Neural progenitor cell (in vitro differentiated cells): ENCODE measurements at regions not wholly inside any gene's neighbourhood (a gene's known extent, or its start where the extent isn't known, plus 50 kb on each side); places are given as distances from the start of the nearest gene placed in this dataset.

Experiments used
- DNase-seq: peaks from one replicate; pipeline ENCODE4 v3.0.0-alpha.2; 2016; ENCODE audit warnings: low spot score
- H2AFZ ChIP-seq: fragments of 200-600 bp; sonication (generic); replicated peaks from 2 replicates; pipeline ENCODE4 v1.6.1; 2016; ENCODE audit warnings: antibody characterized with exemption
- H3F3A ChIP-seq: fragments of 200-600 bp; sonication (generic); 2 replicates; pipeline ENCODE4 v1.6.1; 2016; ENCODE audit warnings: antibody characterized with exemption, low read depth
- H3K27ac ChIP-seq: fragments of 200-600 bp; sonication (generic); 2 replicates; pipeline ENCODE4 v1.5.1; 2016; ENCODE audit warnings: mild to moderate bottlenecking
- H3K27me3 ChIP-seq: fragments of 200-600 bp; sonication (generic); 2 replicates; pipeline ENCODE4 v1.6.1; 2016; ENCODE audit warnings: mild to moderate bottlenecking, moderate library complexity
- H3K36me3 ChIP-seq: fragments of 200-600 bp; sonication (generic); 2 replicates; pipeline ENCODE4 v1.5.1; 2016
- H3K4me1 ChIP-seq: fragments of 200-600 bp; sonication (generic); 2 replicates; pipeline ENCODE4 v1.6.1; 2016; ENCODE audit warnings: mixed run types
- H3K4me2 ChIP-seq: fragments of 200-600 bp; sonication (generic); 2 replicates; pipeline ENCODE4 v1.6.1; 2016
- H3K4me3 ChIP-seq: fragments of 200-600 bp; sonication (generic); 2 replicates; pipeline ENCODE4 v1.5.1; 2016
- H3K79me2 ChIP-seq: fragments of 200-600 bp; sonication (generic); 2 replicates; pipeline ENCODE4 v1.6.1; 2016; ENCODE audit warnings: low read depth
- H3K9ac ChIP-seq: fragments of 200-600 bp; sonication (generic); 2 replicates; pipeline ENCODE4 v1.6.1; 2016
- H3K9me3 ChIP-seq: fragments of 200-600 bp; sonication (generic); 2 replicates; pipeline ENCODE4 v1.5.1; 2016; ENCODE audit warnings: low read depth
- H4K20me1 ChIP-seq: fragments of 200-600 bp; sonication (generic); 2 replicates; pipeline ENCODE4 v1.6.1; 2016; ENCODE audit warnings: low read depth
- H3K27ac Mint-ChIP-seq: 3 replicates; pipeline ENCODE4 v1.8.0; 2021; ENCODE audit warnings: mixed read lengths
- H3K27me3 Mint-ChIP-seq: 2 replicates; pipeline ENCODE4 v1.8.0; 2022; ENCODE audit warnings: low read depth, mild to moderate bottlenecking, inconsistent platforms, moderate library complexity, mixed read lengths; ENCODE audit not compliant: insufficient read depth
- H3K36me3 Mint-ChIP-seq: 3 replicates; pipeline ENCODE4 v1.8.0; 2021; ENCODE audit warnings: mixed read lengths
- H3K4me1 Mint-ChIP-seq: 3 replicates; pipeline ENCODE4 v1.8.0; 2021; ENCODE audit warnings: mixed read lengths
- H3K4me3 Mint-ChIP-seq: 3 replicates; pipeline ENCODE4 v1.8.0; 2021; ENCODE audit warnings: mild to moderate bottlenecking, moderate library complexity, mixed read lengths
- H3K9me3 Mint-ChIP-seq: 3 replicates; pipeline ENCODE4 v1.8.0; 2020; ENCODE audit warnings: mixed read lengths
- CTCF ChIP-seq: fragments of 200-600 bp; sonication (generic); IDR thresholded peaks from 2 replicates; pipeline ENCODE4 v1.5.1; 2017; ENCODE audit warnings: antibody characterized with exemption, mild to moderate bottlenecking
- EZH2 ChIP-seq: fragments of 200-600 bp; sonication (generic); IDR thresholded peaks from 2 replicates; pipeline ENCODE4 v1.6.1; 2017; ENCODE audit warnings: antibody characterized with exemption, mild to moderate bottlenecking, moderate library complexity
- EZH2phosphoT487 ChIP-seq: fragments of 200-600 bp; sonication (generic); IDR thresholded peaks from 2 replicates; pipeline ENCODE4 v1.6.1; 2017; ENCODE audit warnings: antibody characterized with exemption

GRCh38 chr2:228853151-228853550, 417.9 kb downstream of the PID1 start:
- Histone ChIP-seq H4K20me1 (no peaks in the 10 kb centered on the region), H2AFZ (no peak overlapping the region), H3K27ac (no peak overlapping the region), H3F3A (no peaks in the 10 kb centered on the region), H3K36me3 (no peaks in the 10 kb centered on the region), H3K4me1 (no peaks in the 10 kb centered on the region), H3K4me2 (no peak overlapping the region), H3K79me2 (no peaks in the 10 kb centered on the region), H3K27me3 (no peaks in the 10 kb centered on the region), H3K4me3 (no peak overlapping the region), H3K9ac (no peak overlapping the region), H3K9me3 (no peaks in the 10 kb centered on the region)
- no peak overlapping the region for H3K27ac Mint-ChIP-seq
- no peaks in the 10 kb centered on the region for H3K4me1 Mint-ChIP-seq
- DNase-seq = no peak
- no peak overlapping the region for H3K4me3 Mint-ChIP-seq
- no peaks in the 10 kb centered on the region for H3K36me3 Mint-ChIP-seq
- no peaks in the 10 kb centered on the region for H3K9me3 Mint-ChIP-seq
- TF ChIP-seq EZH2 (no peak), CTCF (no peak), EZH2phosphoT487 (no peak)
- H3K27me3 Mint-ChIP-seq = no peaks in the 10 kb centered on the region

GRCh38 chr2:228848638-228849037, 422.4 kb downstream of the PID1 start:
- Histone ChIP-seq H3K9ac (no peak overlapping the region), H3K4me1 (no peaks in the 10 kb centered on the region), H3K27ac (no peak overlapping the region), H3K36me3 (no peaks in the 10 kb centered on the region), H4K20me1 (no peaks in the 10 kb centered on the region), H3K79me2 (no peaks in the 10 kb centered on the region), H3K27me3 (no peaks in the 10 kb centered on the region), H3F3A (no peaks in the 10 kb centered on the region), H3K4me2 (no peak overlapping the region), H3K9me3 (no peaks in the 10 kb centered on the region), H3K4me3 (no peak overlapping the region), H2AFZ (no peak overlapping the region)
- Mint-ChIP-seq H3K9me3 (no peaks in the 10 kb centered on the region), H3K36me3 (no peaks in the 10 kb centered on the region), H3K4me3 (no peak overlapping the region), H3K27me3 (no peaks in the 10 kb centered on the region), H3K27ac (no peak overlapping the region), H3K4me1 (no peaks in the 10 kb centered on the region)
- no peak for TF ChIP-seq CTCF
- TF ChIP-seq EZH2 = no peak
- TF ChIP-seq EZH2phosphoT487 = no peak
- DNase-seq = no peak

GRCh38 chr2:228847684-228848083, 423.4 kb downstream of the PID1 start:
- H3K4me3 ChIP-seq = no peak overlapping the region
- H3K27ac ChIP-seq = no peak overlapping the region
- no peaks in the 10 kb centered on the region for H3K36me3 ChIP-seq
- H3K4me2 ChIP-seq = no peak overlapping the region
- Mint-ChIP-seq H3K4me3 (no peak overlapping the region), H3K4me1 (no peaks in the 10 kb centered on the region), H3K27me3 (no peaks in the 10 kb centered on the region), H3K27ac (no peak overlapping the region), H3K9me3 (no peaks in the 10 kb centered on the region), H3K36me3 (no peaks in the 10 kb centered on the region)
- no peaks in the 10 kb centered on the region for H4K20me1 ChIP-seq
- TF ChIP-seq CTCF (no peak), EZH2 (no peak), EZH2phosphoT487 (no peak)
- no peaks in the 10 kb centered on the region for H3K4me1 ChIP-seq
- H3K9ac ChIP-seq = no peak overlapping the region
- no peak for DNase-seq
- no peaks in the 10 kb centered on the region for H3F3A ChIP-seq
- H2AFZ ChIP-seq = no peak overlapping the region
- no peaks in the 10 kb centered on the region for H3K27me3 ChIP-seq
- no peaks in the 10 kb centered on the region for H3K79me2 ChIP-seq
- H3K9me3 ChIP-seq = no peaks in the 10 kb centered on the region

- no peak overlapping the region for H3K9ac ChIP-seq
- H4K20me1 ChIP-seq = no peaks in the 10 kb centered on the region
- Mint-ChIP-seq H3K9me3 (no peaks in the 10 kb centered on the region), H3K27ac (no peak overlapping the region), H3K27me3 (peaks cover 2% of the 10 kb centered on the region), H3K4me3 (no peak overlapping the region), H3K4me1 (no peaks in the 10 kb centered on the region), H3K36me3 (no peaks in the 10 kb centered on the region)
- H3K4me3 ChIP-seq = no peak overlapping the region
- no peak overlapping the region for H3K27ac ChIP-seq
- no peaks in the 10 kb centered on the region for H3K27me3 ChIP-seq
- H3K4me1 ChIP-seq = no peaks in the 10 kb centered on the region
- H3K4me2 ChIP-seq = no peak overlapping the region
- H3K36me3 ChIP-seq = no peaks in the 10 kb centered on the region
- no peaks in the 10 kb centered on the region for H3F3A ChIP-seq
- H3K79me2 ChIP-seq = no peaks in the 10 kb centered on the region
- TF ChIP-seq EZH2 (no peak), CTCF (no peak), EZH2phosphoT487 (no peak)
- no peak overlapping the region for H2AFZ ChIP-seq
- no peaks in the 10 kb centered on the region for H3K9me3 ChIP-seq
- no peak for DNase-seq
Measured at GRCh38 chr2:228846161-228846560, 424.9 kb downstream of the PID1 start.
